HCT116 (cell line): ENCODE measurements at regions not wholly inside any gene's neighbourhood (a gene's known extent, or its start where the extent isn't known, plus 50 kb on each side); places are given as distances from the start of the nearest gene placed in this dataset.

Experiments used
- ATAC-seq: fragments of 200-7000 bp; cut with Tn5 transposase; 2 replicates; pipeline ENCODE4 v1.9.1; 2020; ENCODE audit warnings: mild to moderate bottlenecking, moderate library complexity
- BruUV-seq: library from RNA; stranded (reverse); fragments of 400-500 nt; replicated peaks from 2 replicates; lab custom pipeline; 2021; lab: Mats Ljungman, UMichigan
- CTCF ChIA-PET: fragments of 300-600 bp; sonication (Branson Sonifier 250); formaldehyde crosslinking; loops from one replicate; lab custom pipeline; 2021; ENCODE audit warnings: antibody characterized with exemption; lab: Charles Lee
- POLR2A ChIA-PET: fragments of 300-600, 350-600 bp; sonication (Branson Sonifier 250); formaldehyde crosslinking; loops from one replicate; lab custom pipeline; 2021; ENCODE audit warnings: antibody characterized with exemption; lab: Charles Lee
- RAD21 ChIA-PET, 2 experiments: fragments of 300-600 bp; sonication (Branson Sonifier 250); formaldehyde crosslinking; loops; one replicate each; lab custom pipeline; 2023; ENCODE audit warnings: low total read pairs in 2 of 2; ENCODE audit not compliant: uncharacterized antibody in 2 of 2, unreplicated experiment in 2 of 2, low non-redundant PET in 1 of 2; lab: Charles Lee
- DNase-seq: peaks from one replicate; pipeline ENCODE4 v3.0.0-alpha.2; 2010; ENCODE audit warnings: low read depth, low spot score
- H2AFZ ChIP-seq: fragments of 200-600 bp; shearing (Covaris generic), sonication (generic); 2 replicates; pipeline ENCODE4 v1.6.1; 2017; ENCODE audit warnings: low read depth, mixed run types, mixed read lengths, antibody characterized with exemption, low read length; ENCODE audit not compliant: poor library complexity, severe bottlenecking
- H3K27ac ChIP-seq: 2 replicates; pipeline ENCODE4 v1.5.1; 2012; ENCODE audit warnings: low read depth, low read length
- H3K27me3 ChIP-seq: fragments of 200-600 bp; sonication (generic); 2 replicates; pipeline ENCODE4 v1.6.1; 2016; ENCODE audit warnings: mixed run types, low read length, mixed read lengths; ENCODE audit not compliant: insufficient read depth
- H3K36me3 ChIP-seq, 2 experiments: fragments of 200-500 bp in 1 of 2; fragments of 200-600 bp in 1 of 2; sonication (Bioruptor generic) in 1 of 2; sonication (generic) in 1 of 2; 2 replicates each; pipeline versions ENCODE4 v1.5.1 to v1.6.1; 2014 to 2016; ENCODE audit warnings: low read length in 2 of 2, inconsistent platforms in 1 of 2, mixed read lengths in 1 of 2, mixed run types in 1 of 2; ENCODE audit not compliant: insufficient read depth in 2 of 2, control insufficient read depth in 1 of 2
- H3K4me1 ChIP-seq, 2 experiments: fragments of 200-600 bp in 1 of 2; sonication (generic) in 1 of 2; 2 replicates each; pipeline versions ENCODE4 v1.5.1 to v1.6.1; 2012 to 2017; ENCODE audit warnings: low read length in 2 of 2, inconsistent platforms in 1 of 2, mild to moderate bottlenecking in 1 of 2, mixed read lengths in 1 of 2, mixed run types in 1 of 2, moderate library complexity in 1 of 2; ENCODE audit not compliant: insufficient read depth in 2 of 2, control insufficient read depth in 1 of 2
- H3K4me2 ChIP-seq: fragments of 200-600 bp; sonication (generic); 2 replicates; pipeline ENCODE4 v1.6.1; 2017; ENCODE audit warnings: mixed run types, low read length, mixed read lengths
- H3K4me3 ChIP-seq, 2 experiments: fragments of 200-600 bp in 1 of 2; sonication (generic) in 1 of 2; replicated peaks in 1 of 2; 2 replicates each; pipeline ENCODE4 v1.5.1; 2011 to 2016; ENCODE audit warnings: low read length in 2 of 2, control low read depth in 1 of 2, low read depth in 1 of 2, mild to moderate bottlenecking in 1 of 2, mixed read lengths in 1 of 2, mixed run types in 1 of 2
- H3K79me2 ChIP-seq: fragments of 200-600 bp; sonication (generic); 2 replicates; pipeline ENCODE4 v1.6.1; 2017; ENCODE audit warnings: mild to moderate bottlenecking, mixed run types, low read length, moderate library complexity, mixed read lengths; ENCODE audit not compliant: insufficient read depth
- H3K9ac ChIP-seq: fragments of 200-600 bp; sonication (generic); 2 replicates; pipeline ENCODE4 v1.6.1; 2016; ENCODE audit warnings: low read length, mixed read lengths
- H3K9me2 ChIP-seq: fragments of 200-600 bp; sonication (generic), shearing (Covaris generic); 2 replicates; pipeline ENCODE4 v1.6.1; 2017; ENCODE audit warnings: mixed run types, mild to moderate bottlenecking, moderate library complexity; ENCODE audit not compliant: insufficient read depth
- H3K9me3 ChIP-seq, 2 experiments: fragments of 200-500 bp in 1 of 2; fragments of 200-600 bp in 1 of 2; sonication (Bioruptor generic) in 1 of 2; sonication (generic) in 1 of 2; 2 replicates each; pipeline ENCODE4 v1.6.1; 2014 to 2017; ENCODE audit warnings: low read length in 2 of 2, mixed read lengths in 2 of 2, inconsistent platforms in 1 of 2, low read depth in 1 of 2, mild to moderate bottlenecking in 1 of 2, mixed run types in 1 of 2, moderate library complexity in 1 of 2; ENCODE audit not compliant: control insufficient read depth in 1 of 2, insufficient read depth in 1 of 2
- H4K20me1 ChIP-seq: fragments of 200-600 bp; sonication (generic), shearing (Covaris generic); 2 replicates; pipeline ENCODE4 v1.6.1; 2017; ENCODE audit warnings: mixed run types, mild to moderate bottlenecking, moderate library complexity; ENCODE audit not compliant: insufficient read depth
- CBX3 ChIP-seq: IDR thresholded peaks from 2 replicates; pipeline ENCODE4 v1.6.1; 2012; ENCODE audit warnings: low read depth
- CEBPB ChIP-seq: IDR thresholded peaks from 2 replicates; pipeline ENCODE4 v1.6.1; 2012; ENCODE audit warnings: low read depth
- EZH2 ChIP-seq: fragments of 200-600 bp; sonication (generic); IDR thresholded peaks from 2 replicates; pipeline ENCODE4 v1.6.1; 2017; ENCODE audit warnings: antibody characterized with exemption, mixed run types
- JUND ChIP-seq: IDR thresholded peaks from 2 replicates; pipeline ENCODE4 v1.6.1; 2012
- POLR2A ChIP-seq: IDR thresholded peaks from 2 replicates; pipeline ENCODE4 v1.7.0; 2011; ENCODE audit warnings: borderline replicate concordance; ENCODE audit not compliant: insufficient read depth, insufficient read length; ENCODE audit errors: extremely low read depth
- POLR2AphosphoS5 ChIP-seq: IDR thresholded peaks from 2 replicates; pipeline ENCODE4 v1.6.1; 2011; ENCODE audit warnings: mild to moderate bottlenecking, low read depth, low read length, moderate library complexity
- RAD21 ChIP-seq: IDR thresholded peaks from 2 replicates; pipeline ENCODE4 v1.6.1; 2012; ENCODE audit warnings: low read depth, mild to moderate bottlenecking
- SIN3A ChIP-seq: IDR thresholded peaks from 2 replicates; pipeline ENCODE4 v1.6.1; 2012; ENCODE audit warnings: low read depth
- SP1 ChIP-seq: IDR thresholded peaks from 2 replicates; pipeline ENCODE4 v1.6.1; 2012; ENCODE audit warnings: low read depth
- SRF ChIP-seq: IDR thresholded peaks from 2 replicates; pipeline ENCODE4 v1.6.1; 2012; ENCODE audit warnings: low read depth
- TCF7L2 ChIP-seq: IDR thresholded peaks from 2 replicates; pipeline ENCODE4 v1.7.0; 2011; ENCODE audit warnings: borderline replicate concordance, inconsistent platforms; ENCODE audit not compliant: insufficient read depth, insufficient read length; ENCODE audit errors: extremely low read depth
- YY1 ChIP-seq: IDR thresholded peaks from 2 replicates; pipeline ENCODE4 v1.6.1; 2011; ENCODE audit warnings: low read length, low read depth, moderate library complexity, mild to moderate bottlenecking; ENCODE audit not compliant: insufficient replicate concordance; ENCODE audit errors: extremely low read depth
- ZFX ChIP-seq: fragments of 450-650 bp; IDR thresholded peaks from 2 replicates; pipeline ENCODE4 v1.6.1; 2017
- intact Hi-C: fragments of 100-400 bp; cut with micrococcal nuclease; formaldehyde crosslinking; loops from 2 replicates; pipeline ENCODE4 v1.10.0; 2022
- TF ChIP-seq, protein P1 (sequence below): IDR thresholded peaks from 2 replicates; pipeline ENCODE4 v1.6.1; 2012
- TF ChIP-seq, protein P2 (sequence below): IDR thresholded peaks from 2 replicates; pipeline ENCODE4 v1.6.1; 2011; ENCODE audit warnings: mild to moderate bottlenecking, low read length, moderate library complexity; ENCODE audit not compliant: insufficient replicate concordance; ENCODE audit errors: extremely low read depth
- TF ChIP-seq, protein P3 (sequence below): IDR thresholded peaks from 2 replicates; pipeline ENCODE4 v1.6.1; 2012

DNA sequence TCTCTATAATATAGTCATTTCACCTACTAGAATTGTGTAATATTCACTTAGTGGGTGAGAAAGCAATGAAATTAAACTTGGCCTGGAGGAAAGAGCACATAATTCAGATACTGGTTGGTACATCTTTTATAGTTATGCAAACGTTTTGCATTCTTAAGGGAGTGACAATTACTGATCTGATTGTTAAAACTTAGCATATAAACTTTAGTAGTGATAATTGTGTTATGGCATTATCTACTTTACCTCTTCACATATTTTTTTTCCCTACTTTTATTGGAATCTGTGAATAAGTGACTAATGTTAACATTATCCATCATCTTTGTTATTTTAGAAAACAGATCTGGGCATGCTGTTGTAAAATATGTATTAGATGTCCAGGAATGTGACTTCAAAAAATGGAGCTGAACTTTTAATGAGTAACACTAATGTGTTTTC, 217.4 kb upstream of the GIMD1 start:
- POLR2A ChIA-PET: no interaction called here
- no peak for TF ChIP-seq SIN3A
- no peak for TF ChIP-seq JUND
- TF ChIP-seq POLR2AphosphoS5: no peak
- TF ChIP-seq SP1: no peak
- TF ChIP-seq EZH2: no peak
- TF ChIP-seq ZFX: no peak
- no peak for TF ChIP-seq RAD21
- TF ChIP-seq, protein P1, sequence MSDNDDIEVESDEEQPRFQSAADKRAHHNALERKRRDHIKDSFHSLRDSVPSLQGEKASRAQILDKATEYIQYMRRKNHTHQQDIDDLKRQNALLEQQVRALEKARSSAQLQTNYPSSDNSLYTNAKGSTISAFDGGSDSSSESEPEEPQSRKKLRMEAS: no peak
- TF ChIP-seq, protein P2, sequence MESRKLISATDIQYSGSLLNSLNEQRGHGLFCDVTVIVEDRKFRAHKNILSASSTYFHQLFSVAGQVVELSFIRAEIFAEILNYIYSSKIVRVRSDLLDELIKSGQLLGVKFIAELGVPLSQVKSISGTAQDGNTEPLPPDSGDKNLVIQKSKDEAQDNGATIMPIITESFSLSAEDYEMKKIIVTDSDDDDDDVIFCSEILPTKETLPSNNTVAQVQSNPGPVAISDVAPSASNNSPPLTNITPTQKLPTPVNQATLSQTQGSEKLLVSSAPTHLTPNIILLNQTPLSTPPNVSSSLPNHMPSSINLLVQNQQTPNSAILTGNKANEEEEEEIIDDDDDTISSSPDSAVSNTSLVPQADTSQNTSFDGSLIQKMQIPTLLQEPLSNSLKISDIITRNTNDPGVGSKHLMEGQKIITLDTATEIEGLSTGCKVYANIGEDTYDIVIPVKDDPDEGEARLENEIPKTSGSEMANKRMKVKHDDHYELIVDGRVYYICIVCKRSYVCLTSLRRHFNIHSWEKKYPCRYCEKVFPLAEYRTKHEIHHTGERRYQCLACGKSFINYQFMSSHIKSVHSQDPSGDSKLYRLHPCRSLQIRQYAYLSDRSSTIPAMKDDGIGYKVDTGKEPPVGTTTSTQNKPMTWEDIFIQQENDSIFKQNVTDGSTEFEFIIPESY: no peak
- TF ChIP-seq CEBPB: no peak
- TF ChIP-seq, protein P3, sequence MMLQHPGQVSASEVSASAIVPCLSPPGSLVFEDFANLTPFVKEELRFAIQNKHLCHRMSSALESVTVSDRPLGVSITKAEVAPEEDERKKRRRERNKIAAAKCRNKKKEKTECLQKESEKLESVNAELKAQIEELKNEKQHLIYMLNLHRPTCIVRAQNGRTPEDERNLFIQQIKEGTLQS: no peak
- no peak for TF ChIP-seq POLR2A
- no peak for TF ChIP-seq TCF7L2
- TF ChIP-seq YY1: no peak
- no peak for TF ChIP-seq SRF
- no peak for TF ChIP-seq CBX3
- TF ChIP-seq, all 23 proteins: peak for 0
- H2AFZ ChIP-seq: no peak overlapping the region
- no peak for ATAC-seq
- CTCF ChIA-PET: no interaction called here
- H3K4me3 ChIP-seq: no peak overlapping the region
- H3K9me3 ChIP-seq: no peaks in the 10 kb centered on the region
- peaks cover 3 to 19% of the 10 kb centered on the region in 2 experiments; a peak in 3 of 4 replicates for H3K4me1 ChIP-seq
- no peak overlapping the region for H3K27ac ChIP-seq
- H3K79me2 ChIP-seq: no peaks in the 10 kb centered on the region
- no peaks in the 10 kb centered on the region for H4K20me1 ChIP-seq
- RAD21 ChIA-PET: no interaction called here
- intact Hi-C loops: no loop called here
- H3K4me2 ChIP-seq: no peak overlapping the region
- H3K9me2 ChIP-seq: no peaks in the 10 kb centered on the region
- BruUV-seq: no TSS peak
- no peak for DNase-seq
- H3K36me3 ChIP-seq: no peaks in the 10 kb centered on the region
- no peaks in the 10 kb centered on the region for H3K27me3 ChIP-seq
- H3K9ac ChIP-seq: no peak overlapping the region
